ENCODE measurements at regions not wholly inside any gene's neighbourhood (a gene's known extent, or its start where the extent isn't known, plus 50 kb on each side); places are given as distances from the start of the nearest gene placed in this dataset.

DNA sequence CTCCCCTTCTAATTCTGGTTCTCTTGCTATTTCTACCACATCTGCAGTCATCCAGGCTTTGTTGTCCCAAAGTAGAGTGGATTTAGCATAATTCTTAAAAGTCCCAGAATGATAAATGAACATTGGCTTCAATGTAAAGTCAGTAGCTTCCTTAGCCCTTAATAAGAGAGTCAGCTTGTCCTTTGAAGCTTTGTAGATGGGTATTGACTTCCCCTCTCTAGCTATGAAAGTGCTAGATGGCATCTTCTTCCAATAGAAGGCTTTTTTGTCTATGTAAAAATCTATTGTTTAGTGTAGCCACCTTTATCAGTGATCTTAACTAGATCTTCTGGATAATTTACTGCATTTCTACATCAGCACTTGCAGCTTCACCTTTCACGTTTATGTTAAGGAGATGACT lies 181.4 kb upstream of the B3GALT2 start:
- DNase-seq (ENCODE audit: low read depth in 2 of 2) = no peak

DNA sequence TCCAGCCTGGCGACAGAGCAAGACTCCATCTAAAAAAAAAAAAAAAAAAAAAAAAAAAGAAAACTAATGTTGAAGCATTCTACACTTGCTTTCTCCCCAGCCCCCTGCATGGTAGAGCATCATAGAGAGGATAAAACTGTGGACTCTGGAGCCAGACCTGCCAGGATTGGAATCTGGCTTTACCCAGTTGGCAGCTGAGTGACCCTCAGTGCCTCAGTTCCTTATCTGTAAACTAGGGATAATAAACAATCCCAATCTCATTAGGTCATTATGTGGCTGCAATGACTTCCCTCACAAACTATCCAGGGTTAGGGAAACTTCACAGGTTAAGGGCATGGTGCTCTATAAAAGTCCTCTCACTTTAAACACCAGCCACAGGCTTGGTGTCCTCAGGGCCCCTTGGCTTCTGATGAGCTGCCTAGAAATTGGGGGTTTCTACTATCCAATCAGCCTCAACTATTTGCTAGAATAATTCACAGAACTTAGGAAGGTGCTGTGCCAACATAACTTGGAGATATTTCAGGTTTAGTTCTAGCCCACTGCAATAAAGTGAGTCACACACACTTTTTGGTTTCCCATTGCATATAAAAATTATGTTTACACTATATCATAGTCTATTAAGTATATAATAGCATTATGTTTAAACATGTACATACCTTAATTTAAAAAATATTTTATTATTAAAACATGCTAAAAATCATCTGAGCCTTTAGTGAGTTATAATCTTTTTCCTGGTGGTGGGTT lies 180.5 kb upstream of the B3GALT2 start:
- no peak for DNase-seq (ENCODE audit: low read depth in 2 of 2)

DNA sequence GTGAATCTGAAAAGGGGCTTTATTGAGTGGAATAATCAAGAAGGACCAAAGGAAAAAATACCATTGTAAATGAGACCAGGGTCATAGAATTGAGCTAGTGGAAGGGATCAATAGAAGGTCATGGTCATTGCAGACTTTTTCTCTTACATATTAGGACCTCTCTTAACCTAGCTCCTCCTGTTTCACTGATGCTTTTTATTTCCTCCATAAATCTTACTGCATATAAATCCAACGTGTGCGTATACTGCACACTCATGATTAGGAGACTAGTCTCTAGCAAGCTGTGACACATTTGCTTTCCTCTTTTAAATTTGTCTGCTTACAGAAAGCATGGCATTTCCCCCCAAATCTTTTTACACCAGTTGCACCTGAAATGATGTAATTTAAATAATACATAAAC lies 179.6 kb upstream of the B3GALT2 start:
- DNase-seq (ENCODE audit: low read depth in 2 of 2) = no peak

DNA sequence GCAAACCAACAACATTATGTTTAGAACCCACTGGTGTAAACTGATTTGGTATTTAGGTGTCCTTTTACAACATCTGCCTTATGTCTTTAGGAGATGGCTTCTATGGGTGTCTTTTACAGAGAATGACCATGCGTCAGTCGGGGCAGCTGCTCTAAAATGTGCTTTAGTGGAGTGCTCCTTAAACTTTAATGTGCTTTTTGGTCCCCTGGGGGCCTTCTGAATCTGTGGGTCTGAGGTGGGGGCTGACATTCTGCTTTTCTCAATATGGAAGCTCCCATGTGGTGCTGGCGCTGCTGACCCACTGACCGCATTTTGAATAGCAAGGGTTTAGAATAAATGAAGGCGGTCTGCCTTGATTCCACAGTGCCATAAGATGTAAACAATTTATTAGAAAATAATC lies 173.2 kb upstream of the B3GALT2 start:
- no peak for DNase-seq (ENCODE audit: low read depth in 2 of 2)

DNA sequence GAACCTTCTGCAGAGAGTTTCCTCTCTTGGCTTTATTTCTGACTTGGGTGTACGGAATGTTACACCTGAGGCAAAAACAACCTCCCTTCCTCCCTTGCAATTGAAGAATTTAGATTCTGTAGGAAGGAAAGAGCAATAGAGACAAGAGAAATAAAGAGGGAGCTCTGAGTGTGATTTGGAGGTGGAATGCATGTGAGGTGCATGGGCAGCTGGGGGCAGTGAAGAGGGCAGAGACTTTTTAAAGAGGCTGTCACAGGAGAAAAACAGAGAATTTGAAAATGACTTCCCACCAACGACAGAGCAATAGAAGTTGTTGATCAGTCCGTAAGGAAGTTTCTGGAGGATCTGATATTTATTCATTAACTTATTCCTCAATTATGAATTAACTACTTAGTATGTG lies 172.0 kb upstream of the B3GALT2 start:
- no peak for DNase-seq (ENCODE audit: low read depth in 2 of 2)

DNA sequence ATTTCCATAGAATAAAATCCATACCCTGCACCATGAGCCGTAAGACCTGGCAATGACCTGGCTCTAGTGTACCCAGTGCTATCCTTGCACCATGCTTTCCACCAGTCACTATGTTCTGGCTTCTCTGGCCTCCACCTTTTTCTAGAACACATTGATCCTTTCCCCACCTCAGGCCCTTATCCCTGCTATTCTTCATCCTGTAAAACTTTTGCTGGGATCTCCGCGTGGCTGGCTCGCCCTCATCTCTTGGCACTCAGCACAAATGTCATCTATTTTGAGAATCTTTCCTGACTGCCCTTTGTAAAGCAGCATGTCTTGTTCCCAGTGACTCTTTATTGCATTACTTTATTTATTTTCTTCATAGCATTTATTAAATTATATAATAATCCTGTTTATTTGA lies 169.8 kb upstream of the B3GALT2 start:
- DNase-seq (ENCODE audit: low read depth in 2 of 2) = no peak

DNA sequence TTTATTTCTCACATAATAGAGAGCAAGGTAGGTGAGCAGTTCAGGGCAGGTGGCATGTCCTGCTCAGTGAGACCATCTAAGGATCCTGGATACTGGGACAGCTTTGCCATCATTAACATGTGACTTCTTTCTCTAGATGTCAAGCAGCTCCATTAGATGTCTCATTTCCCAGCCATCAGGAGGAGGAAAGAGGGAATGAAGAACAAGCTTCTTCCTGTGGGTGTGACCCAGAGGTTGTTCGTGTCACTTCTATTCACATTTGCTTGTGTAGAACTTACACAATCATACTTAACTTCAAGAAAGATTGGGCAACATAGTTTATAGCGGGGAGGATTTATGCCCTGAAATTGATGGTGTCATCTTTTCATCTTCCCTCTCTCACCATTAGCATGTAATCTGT lies 169.2 kb upstream of the B3GALT2 start:
- DNase-seq (ENCODE audit: low read depth in 2 of 2) = no peak

DNA sequence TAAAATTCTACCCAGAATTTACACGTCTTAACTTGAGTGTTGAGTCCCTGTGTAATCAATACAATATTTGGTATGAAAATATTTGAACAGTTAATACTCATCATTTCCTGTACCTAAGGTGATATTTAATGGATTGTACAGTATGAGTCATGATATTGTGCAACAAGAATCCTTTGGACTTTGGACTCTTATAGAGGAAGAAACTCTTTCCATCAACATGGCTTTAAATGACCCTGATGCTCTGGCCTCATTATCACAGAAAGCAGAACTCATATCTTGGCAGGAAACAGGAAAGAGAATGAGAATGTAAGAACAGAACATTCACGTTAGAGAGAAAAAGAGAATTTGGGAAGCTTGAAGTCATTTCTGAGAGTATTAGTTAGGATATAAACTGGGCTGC lies 168.8 kb upstream of the B3GALT2 start:
- no peak for DNase-seq (ENCODE audit: low read depth in 2 of 2)

DNA sequence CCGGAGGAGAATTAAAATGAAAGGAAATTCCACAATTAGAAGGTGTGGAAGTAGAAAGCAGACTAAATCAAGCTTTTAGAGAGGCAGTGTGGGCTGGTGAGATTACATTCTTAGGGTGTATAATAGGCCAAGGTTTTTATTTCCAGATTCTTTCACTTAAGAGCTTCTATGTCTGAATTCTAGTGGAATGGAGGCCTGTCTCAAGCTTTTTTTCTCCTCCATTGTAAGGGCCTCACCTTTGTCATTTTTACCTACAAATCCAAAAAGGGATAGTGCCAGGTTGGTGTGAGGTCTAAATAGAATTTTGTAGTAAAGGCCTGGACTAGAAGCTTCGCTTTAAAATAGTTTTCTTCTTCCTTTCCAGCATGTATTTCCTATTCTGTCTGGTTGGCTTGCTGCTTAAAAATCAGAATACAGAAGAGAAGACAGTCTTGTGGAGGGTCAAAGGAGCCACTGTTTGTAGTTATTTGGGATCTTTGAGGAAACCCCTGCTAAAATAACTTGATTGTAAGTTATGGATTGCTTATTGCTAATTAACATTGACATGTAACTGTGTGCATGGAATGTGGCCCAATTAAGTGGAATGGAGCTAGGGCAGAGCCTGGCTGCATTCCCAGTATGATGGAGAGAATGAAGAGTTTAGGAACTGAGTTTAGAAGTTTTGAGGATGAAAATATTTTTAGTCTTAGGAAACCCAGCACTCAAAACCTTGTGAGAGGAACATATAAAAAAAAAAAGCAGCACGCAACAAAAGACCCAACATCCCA lies 162.5 kb upstream of the B3GALT2 start:
- DNase-seq (ENCODE audit: low read depth in 2 of 2) = no peak

DNA sequence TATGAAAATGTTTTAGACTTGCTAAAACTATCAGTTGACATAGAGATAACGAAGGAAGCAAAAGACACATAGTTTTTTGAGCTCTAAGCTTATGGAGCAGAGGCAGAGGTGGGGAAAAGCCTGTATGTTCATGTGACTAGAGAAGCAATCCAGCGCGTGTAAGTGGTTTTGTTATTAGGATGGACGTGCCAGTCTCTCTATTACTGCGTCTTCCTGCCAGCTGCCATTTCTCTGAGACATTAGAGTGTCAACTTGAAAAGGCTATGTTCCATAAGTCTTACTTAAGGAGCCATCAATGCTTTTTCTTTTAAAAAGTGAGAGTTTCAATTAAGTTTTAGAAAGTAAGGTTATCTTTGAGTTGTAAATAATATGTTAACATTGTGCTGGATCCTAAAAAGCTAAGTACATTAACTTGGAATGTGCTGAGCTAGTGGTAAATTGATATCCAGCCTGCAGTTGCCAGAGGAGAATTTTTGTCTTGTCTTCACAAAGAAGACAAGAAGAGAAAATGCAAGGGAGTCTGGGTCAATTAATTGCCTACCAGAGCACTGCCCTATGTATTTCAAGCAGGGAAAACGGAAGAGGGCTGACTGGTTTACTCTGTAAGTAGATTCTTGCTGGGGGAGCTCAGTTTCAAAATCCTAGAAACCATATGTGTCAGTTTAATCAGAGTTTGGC lies 161.8 kb upstream of the B3GALT2 start:
- peak; percentile 37 to 50 for DNase-seq (ENCODE audit: low read depth in 2 of 2)

DNA sequence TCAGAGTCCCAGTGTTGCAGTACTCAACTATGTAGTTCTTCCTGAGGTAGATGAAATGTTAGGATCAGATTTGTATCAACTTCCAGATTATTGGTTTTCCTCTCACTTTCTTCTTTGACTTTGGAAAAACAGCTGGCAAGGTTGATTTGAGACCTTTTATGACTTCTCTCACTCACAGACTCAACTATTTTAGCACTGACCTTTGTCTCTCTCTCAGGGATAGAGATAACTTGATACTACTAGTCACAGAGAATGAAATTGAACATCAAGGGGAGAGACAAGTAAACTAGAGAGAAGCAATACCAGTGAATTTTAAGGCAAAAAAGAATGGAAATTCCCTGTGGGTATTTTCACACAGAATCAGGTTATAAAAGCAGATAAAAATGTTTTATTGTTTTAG lies 159.7 kb upstream of the B3GALT2 start:
- DNase-seq (ENCODE audit: low read depth in 2 of 2) = no peak

DNA sequence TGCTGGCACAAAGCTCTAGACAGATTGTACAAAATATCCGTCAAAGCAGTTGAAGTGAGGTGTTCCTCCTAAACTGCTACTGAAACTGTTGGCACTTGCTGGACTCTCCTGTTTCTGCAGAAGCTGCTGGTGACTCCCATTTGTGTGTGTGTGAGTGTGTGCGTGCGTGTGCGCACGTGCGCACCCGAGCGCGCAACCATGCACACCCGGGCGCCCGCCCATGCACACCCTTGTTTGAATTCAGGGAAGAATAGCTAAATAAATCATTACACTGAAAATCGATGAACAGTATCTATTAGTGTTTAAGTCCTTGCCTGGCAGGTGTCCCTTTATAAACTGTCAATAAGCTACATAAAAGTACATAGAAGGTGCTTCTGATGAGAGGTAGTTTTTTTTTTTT lies 156.4 kb upstream of the B3GALT2 start:
- DNase-seq (ENCODE audit: low read depth in 2 of 2) = no peak

DNA sequence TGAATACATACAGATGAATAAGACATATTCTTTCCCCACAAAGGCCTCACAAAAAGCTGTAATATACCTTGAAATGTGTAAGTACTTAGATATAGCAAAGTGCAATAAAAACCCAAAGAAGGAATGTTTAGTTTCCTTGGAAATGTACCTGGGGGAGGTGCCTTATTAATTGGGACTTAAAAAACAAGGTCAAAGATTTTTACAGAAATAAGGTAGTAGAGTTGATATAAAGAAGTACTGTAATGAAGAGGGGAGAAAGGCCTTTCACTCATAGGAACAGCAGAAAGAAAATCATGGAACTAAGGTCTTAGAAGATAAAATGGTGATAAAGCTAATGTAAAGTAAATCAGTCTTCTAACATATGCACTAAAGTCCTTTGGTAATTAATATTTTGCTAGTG lies 153.9 kb upstream of the B3GALT2 start:
- no peak for DNase-seq (ENCODE audit: low read depth in 2 of 2)

DNA sequence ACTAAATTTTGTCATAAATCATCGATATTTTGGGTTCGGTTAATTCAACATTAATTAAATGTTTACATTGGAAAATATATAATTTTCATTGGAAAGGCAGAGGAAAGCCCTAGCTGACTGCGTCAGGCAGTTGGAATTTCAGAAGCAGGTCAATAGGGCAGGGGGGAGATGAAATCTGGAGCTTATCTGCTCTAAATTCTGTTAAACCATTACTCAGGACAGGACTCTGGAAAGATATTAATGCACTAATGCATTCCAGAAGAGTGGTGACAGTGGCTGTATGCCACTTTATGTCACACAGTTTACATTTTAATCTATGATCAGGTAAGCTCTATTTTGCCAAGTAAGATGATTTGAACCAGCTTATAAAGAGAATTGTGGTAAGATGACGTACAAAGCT lies 153.0 kb upstream of the B3GALT2 start:
- DNase-seq (ENCODE audit: low read depth in 2 of 2) = no peak

DNA sequence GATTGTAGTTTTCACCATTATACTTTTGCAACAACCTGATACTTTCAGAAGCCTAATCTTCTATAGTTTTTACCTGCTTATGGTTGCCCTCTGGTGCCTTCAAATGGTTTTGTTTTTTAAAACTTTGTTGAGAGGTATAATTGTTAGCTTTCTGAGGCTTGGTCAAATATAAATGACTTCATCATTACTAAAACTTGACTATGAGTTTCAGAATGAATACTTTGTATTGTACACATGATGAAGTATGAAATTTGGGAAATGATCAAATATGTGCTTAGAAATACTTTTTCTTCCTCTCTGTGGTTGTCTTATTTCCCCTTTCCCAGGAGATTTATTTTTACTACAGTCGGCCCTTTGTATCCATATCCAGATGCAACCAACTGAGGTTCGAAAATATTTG lies 151.8 kb upstream of the B3GALT2 start:
- DNase-seq (ENCODE audit: low read depth in 2 of 2) = no peak

DNA sequence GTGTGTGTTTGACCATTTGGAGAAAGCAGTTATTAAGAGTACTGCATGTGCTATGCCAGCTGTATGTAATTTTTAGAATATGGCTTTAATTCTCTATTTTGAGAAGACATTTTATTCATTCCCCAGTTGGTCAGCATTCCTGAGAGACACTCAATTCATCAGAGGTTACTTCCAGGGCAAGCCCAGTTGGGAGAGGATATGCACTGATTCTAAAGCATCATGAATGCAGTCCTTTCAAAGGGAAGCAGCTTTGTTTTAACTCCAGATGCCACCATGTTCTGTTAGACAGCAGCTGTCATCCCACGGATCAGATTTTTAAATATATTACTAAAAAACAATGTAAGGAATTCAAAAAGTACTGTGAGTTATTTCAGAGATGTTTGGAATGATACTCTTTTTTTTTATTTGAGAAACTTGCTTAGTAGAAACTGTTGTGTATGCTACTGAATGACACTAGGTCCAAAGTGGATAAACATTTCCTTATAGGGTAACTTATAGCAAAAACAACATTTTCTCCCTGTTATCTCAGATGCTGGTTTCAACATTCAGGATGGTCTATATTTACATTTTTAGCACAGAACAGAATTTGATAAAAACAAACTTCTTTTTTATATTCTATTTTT lies 149.5 kb upstream of the B3GALT2 start:
- peak; percentile 95 for DNase-seq (ENCODE audit: low read depth in 2 of 2)

DNA sequence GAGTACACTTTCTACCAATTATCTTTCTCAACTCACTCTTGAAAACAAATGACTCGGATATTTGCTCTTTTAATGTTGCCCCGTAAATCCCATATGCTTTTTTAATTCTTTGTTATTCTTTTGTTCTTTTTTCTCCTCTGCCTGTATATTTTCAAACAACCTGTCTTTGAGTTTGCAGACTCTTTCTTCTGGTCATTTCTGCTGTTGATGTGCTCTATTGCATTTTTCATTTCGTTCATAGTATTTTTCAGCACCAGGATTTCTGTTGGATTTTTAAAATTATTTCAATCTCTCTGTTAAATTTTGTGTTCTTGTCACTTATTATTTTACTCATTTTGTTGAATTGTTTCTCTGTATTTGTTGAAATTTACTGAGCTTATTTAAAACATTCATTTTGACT lies 146.8 kb upstream of the B3GALT2 start:
- DNase-seq (ENCODE audit: low read depth in 2 of 2) = no peak

DNA sequence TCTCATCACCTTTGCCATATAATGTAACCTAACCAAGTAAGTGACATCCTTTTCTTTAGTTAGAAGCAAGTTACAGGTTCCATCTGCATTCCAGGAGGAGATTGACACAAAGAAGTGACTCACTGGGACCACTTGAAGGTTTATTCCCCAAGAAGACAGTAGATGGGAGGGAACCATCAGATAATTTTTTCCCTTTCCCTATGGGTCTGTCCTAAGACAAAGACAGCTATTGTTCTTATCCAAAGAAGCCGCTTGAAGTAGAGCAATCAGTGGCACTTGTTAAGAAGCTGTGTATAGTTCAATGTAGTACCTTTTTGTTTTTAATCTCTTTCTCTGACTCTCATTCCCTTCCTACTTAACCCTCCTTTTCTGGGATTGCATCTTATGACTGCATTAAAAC lies 139.9 kb upstream of the B3GALT2 start:
- DNase-seq (ENCODE audit: low read depth in 2 of 2) = no peak

DNA sequence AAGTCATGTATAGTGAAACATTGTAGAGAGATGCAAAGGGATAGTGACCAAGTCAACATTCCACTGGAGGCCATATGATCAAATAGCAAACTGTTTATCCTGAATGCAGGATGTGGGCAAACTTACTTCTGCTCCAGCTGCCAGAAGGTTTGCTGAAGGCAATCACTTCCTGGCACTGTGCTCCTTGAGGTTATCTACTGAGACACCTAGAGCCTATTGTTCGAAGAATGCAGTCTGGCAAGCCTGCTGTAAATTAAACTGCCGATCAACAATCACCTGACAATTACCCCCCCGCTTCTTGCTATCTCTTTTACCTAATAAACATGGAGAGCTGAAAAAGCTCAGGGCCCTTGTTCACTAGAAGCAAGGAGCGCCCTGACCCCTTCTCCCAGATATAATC lies 139.4 kb upstream of the B3GALT2 start:
- no peak for DNase-seq (ENCODE audit: low read depth in 2 of 2)

DNA sequence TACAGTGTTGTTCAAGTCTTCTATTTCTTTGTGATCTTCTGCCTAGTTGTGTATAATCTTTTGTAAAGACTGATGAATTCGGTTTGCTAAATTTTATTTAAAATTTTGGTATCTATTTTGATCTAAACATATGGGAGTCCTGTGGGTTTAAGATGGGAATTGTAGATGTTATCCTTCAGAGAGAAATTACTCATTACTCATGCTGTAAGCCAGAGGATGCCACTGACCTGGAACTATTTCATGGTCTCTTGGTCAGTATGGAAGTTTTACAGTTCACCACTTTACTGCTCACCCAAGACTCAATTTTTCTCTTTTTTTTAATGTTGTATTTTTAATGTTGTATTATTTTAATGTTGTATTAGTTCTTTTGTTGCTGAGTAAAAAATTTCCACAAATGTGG lies 138.6 kb upstream of the B3GALT2 start:
- DNase-seq (ENCODE audit: low read depth in 2 of 2) = no peak

DNA sequence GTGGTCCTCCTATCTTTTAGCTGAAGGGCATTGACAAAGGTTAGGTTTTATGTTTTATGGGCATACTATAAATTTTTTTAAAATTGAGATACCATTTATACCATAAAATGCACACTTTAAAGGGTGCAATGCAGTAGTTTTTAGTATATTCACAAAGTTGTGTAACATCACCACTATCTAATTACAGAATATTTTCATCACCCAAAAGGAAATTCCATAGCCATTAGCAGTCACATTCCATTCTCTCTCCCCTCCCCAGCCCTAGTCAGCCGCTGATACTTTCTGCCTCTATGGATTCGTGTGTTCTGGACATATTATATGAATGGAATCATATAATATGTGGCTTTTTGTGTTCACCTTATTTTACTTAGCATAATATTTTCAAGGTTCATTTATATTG lies 135.8 kb upstream of the B3GALT2 start:
- DNase-seq (ENCODE audit: low read depth in 2 of 2) = peak; percentile 87 to 90

DNA sequence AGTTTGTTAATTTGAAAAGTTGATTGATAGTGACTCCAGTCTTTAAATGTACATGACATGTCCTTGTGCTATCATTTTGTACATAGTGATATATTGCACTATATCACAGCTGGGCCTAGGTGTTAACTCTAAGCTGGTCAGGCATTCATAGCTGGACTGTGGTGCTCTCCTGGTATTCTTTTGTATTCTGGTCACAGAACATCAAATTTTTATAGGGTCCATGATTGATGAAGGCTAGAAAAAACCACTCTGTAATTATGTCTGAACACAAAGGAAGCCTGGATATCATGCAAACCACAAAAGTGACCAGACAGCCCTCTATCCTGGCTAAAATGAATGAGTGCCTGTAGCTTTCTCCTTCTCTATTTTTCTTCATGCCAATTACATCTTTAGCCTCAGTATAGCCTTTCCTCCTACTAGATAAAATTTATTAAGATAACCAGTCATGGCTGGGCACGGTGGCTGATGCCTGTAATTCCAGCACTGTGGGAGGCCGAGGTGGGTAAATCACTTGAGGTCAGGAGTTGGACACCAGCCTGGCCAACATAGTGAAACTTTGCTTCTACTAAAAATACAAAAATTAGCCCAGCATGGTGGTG lies 134.9 kb upstream of the B3GALT2 start:
- no peak for DNase-seq (ENCODE audit: low read depth in 2 of 2)
